Choroid plexus epithelial cell (primary cell): ENCODE measurements at regions not wholly inside any gene's neighbourhood (a gene's known extent, or its start where the extent isn't known, plus 50 kb on each side); places are given as distances from the start of the nearest gene placed in this dataset.

Source experiments
- DNase-seq: peaks from one replicate; pipeline ENCODE4 v3.0.0-alpha.2; 2010; ENCODE audit warnings: low read depth
- H3K4me3 ChIP-seq: 2 replicates; pipeline ENCODE4 v1.5.1; 2011; ENCODE audit warnings: low read depth, mild to moderate bottlenecking, control low read depth, low read length, moderate library complexity
- CTCF ChIP-seq: conservative IDR thresholded peaks from 2 replicates; pipeline ENCODE4 v1.5.1; 2011; ENCODE audit warnings: low read depth, mild to moderate bottlenecking, control low read depth, inconsistent platforms, low read length, moderate library complexity

- no peak for DNase-seq
- H3K4me3 ChIP-seq = no peak overlapping the region
- no peak for TF ChIP-seq CTCF
Observed at GRCh38 chr3:124617177-124617576, 113.1 kb upstream of the UMPS start.

- TF ChIP-seq CTCF = no peak
- peak; percentile 3 for DNase-seq
- H3K4me3 ChIP-seq = no peak overlapping the region
Observed at GRCh38 chr3:124619887-124620599, 110.2 kb upstream of the UMPS start.

- TF ChIP-seq CTCF = peak; percentile 34
- H3K4me3 ChIP-seq = no peak overlapping the region
- peak; percentile 62 for DNase-seq
Observed at GRCh38 chr3:124620600-124621063, 109.6 kb upstream of the UMPS start.

GRCh38 chr3:124621498-124621897, 108.8 kb upstream of the UMPS start:
- no peak overlapping the region for H3K4me3 ChIP-seq
- TF ChIP-seq CTCF = no peak
- peak; percentile 13 for DNase-seq

- no peak for DNase-seq
- no peak overlapping the region for H3K4me3 ChIP-seq
- no peak for TF ChIP-seq CTCF
Observed at GRCh38 chr3:124625074-124625473, 105.2 kb upstream of the UMPS start.

GRCh38 chr3:124627501-124627908, 102.7 kb upstream of the UMPS start:
- no peak overlapping the region for H3K4me3 ChIP-seq
- TF ChIP-seq CTCF = no peak
- peak; percentile 37 for DNase-seq

- DNase-seq = no peak
- TF ChIP-seq CTCF = no peak
- no peak overlapping the region for H3K4me3 ChIP-seq
Observed at GRCh38 chr3:124628863-124629262, 101.4 kb upstream of the UMPS start.
